Suprapubic skin (tissue), 4 donors: ENCODE measurements at regions not wholly inside any gene's neighbourhood (a gene's known extent, or its start where the extent isn't known, plus 50 kb on each side); places are given as distances from the start of the nearest gene placed in this dataset.

Source experiments
- DNase-seq, 2 donors: peaks; one replicate each; pipeline ENCODE4 v3.0.0-alpha.2; 2019; ENCODE audit warnings: low spot score in 2 of 2
- H3K27ac ChIP-seq: fragments of 200-600 bp; sonication (generic); one replicate; pipeline ENCODE4 v1.5.1; 2019
- H3K27me3 ChIP-seq: fragments of 200-600 bp; sonication (generic); one replicate; pipeline ENCODE4 v1.5.1; 2019
- H3K36me3 ChIP-seq: fragments of 200-600 bp; sonication (generic); one replicate; pipeline ENCODE4 v1.5.1; 2019
- H3K4me1 ChIP-seq: fragments of 200-600 bp; sonication (generic); one replicate; pipeline ENCODE4 v1.5.1; 2019
- H3K4me3 ChIP-seq: fragments of 200-600 bp; sonication (generic); one replicate; pipeline ENCODE4 v1.5.1; 2019; ENCODE audit warnings: mild to moderate bottlenecking
- H3K9me3 ChIP-seq: fragments of 200-600 bp; sonication (generic); one replicate; pipeline ENCODE4 v1.5.1; 2019
- CTCF ChIP-seq, 2 donors: fragments of 200-600 bp in 1 of 2; fragments of 450-650 bp in 1 of 2; sonication (generic) in 1 of 2; IDR thresholded peaks; one replicate each; pipeline ENCODE4 v1.5.1; 2016 to 2019; ENCODE audit warnings: antibody characterized with exemption in 2 of 2, mild to moderate bottlenecking in 1 of 2, moderate library complexity in 1 of 2
- EP300 ChIP-seq: sonication (generic); formaldehyde crosslinking; IDR thresholded peaks from one replicate; pipeline ENCODE4 v1.6.1; 2017; ENCODE audit warnings: antibody characterized with exemption
- POLR2A ChIP-seq, 2 donors: fragments of 450-650 bp; IDR thresholded peaks; one replicate each; pipeline ENCODE4 v1.6.1; 2017; ENCODE audit warnings: antibody characterized with exemption in 2 of 2, mild to moderate bottlenecking in 2 of 2, moderate library complexity in 2 of 2
- POLR2AphosphoS5 ChIP-seq, 3 donors: sonication (generic); formaldehyde crosslinking; IDR thresholded peaks; one replicate each; pipeline ENCODE4 v1.6.1; 2017; ENCODE audit warnings: antibody characterized with exemption in 3 of 3
- WGBS: methylation state at CpG from one replicate; pipeline ENCODE4 v1.1.5; 2018; 5-methylcytosine and 5-hydroxymethylcytosine counted together

GRCh38 chr6:153537422-153537821 lies 406.3 kb upstream of the RGS17 start:
- no peaks in the 10 kb centered on the region for H3K4me1 ChIP-seq
- TF ChIP-seq POLR2A (IDR thresholded peaks at IDR 0.05) (no peak), POLR2AphosphoS5 (IDR thresholded peaks at IDR 0.05) (no peak), CTCF (IDR thresholded peaks at IDR 0.05) (no peak), EP300 (no peak)
- whole genome bisulfite sequencing: 33% methylated on average over 1 of the region's 1 CpG

GRCh38 chr6:153526479-153526878 lies 395.4 kb upstream of the RGS17 start:
- no peaks in the 10 kb centered on the region for H3K4me1 ChIP-seq
- H3K4me3 ChIP-seq: no peak overlapping the region
- no peak for DNase-seq
- H3K36me3 ChIP-seq: no peaks in the 10 kb centered on the region
- WGBS: 86% methylated on average over 3 of the region's 3 CpGs
- H3K9me3 ChIP-seq: peaks cover 3% of the 10 kb centered on the region
- no peak overlapping the region for H3K27ac ChIP-seq
- no peak for TF ChIP-seq POLR2AphosphoS5 (IDR thresholded peaks at IDR 0.05)
- no peak for TF ChIP-seq CTCF (IDR thresholded peaks at IDR 0.05)
- no peak for TF ChIP-seq EP300
- TF ChIP-seq POLR2A (IDR thresholded peaks at IDR 0.05): no peak
- no peaks in the 10 kb centered on the region for H3K27me3 ChIP-seq

More at GRCh38 chr6:153537422-153537821, 406.3 kb upstream of the RGS17 start:
- Histone ChIP-seq H3K9me3 (no peaks in the 10 kb centered on the region), H3K27ac (no peak overlapping the region), H3K36me3 (no peaks in the 10 kb centered on the region), H3K27me3 (no peaks in the 10 kb centered on the region), H3K4me3 (no peak overlapping the region)
- no peak for DNase-seq

GRCh38 chr6:153525998-153526397 lies 394.9 kb upstream of the RGS17 start:
- WGBS: 65% methylated on average over 1 of the region's 1 CpG
- TF ChIP-seq CTCF (IDR thresholded peaks at IDR 0.05): no peak
- TF ChIP-seq EP300: no peak
- TF ChIP-seq POLR2AphosphoS5 (IDR thresholded peaks at IDR 0.05): no peak
- no peak for TF ChIP-seq POLR2A (IDR thresholded peaks at IDR 0.05)
- Histone ChIP-seq H3K9me3 (peaks cover 3% of the 10 kb centered on the region), H3K27ac (no peak overlapping the region), H3K36me3 (no peaks in the 10 kb centered on the region), H3K4me3 (no peak overlapping the region), H3K4me1 (no peaks in the 10 kb centered on the region), H3K27me3 (no peaks in the 10 kb centered on the region)
- no peak for DNase-seq

- H3K4me3 ChIP-seq: no peak overlapping the region
- TF ChIP-seq EP300: no peak
- TF ChIP-seq POLR2AphosphoS5 (IDR thresholded peaks at IDR 0.05): no peak
- no peak for TF ChIP-seq POLR2A (IDR thresholded peaks at IDR 0.05)
- H3K4me1 ChIP-seq: no peaks in the 10 kb centered on the region
- H3K27ac ChIP-seq: no peak overlapping the region
- DNase-seq: no peak
- no peaks in the 10 kb centered on the region for H3K27me3 ChIP-seq
- H3K36me3 ChIP-seq: no peaks in the 10 kb centered on the region
- peaks cover 4% of the 10 kb centered on the region for H3K9me3 ChIP-seq
These were observed 392.3 kb upstream of the RGS17 start for GRCh38 chr6:153523390-153523789.

DNA sequence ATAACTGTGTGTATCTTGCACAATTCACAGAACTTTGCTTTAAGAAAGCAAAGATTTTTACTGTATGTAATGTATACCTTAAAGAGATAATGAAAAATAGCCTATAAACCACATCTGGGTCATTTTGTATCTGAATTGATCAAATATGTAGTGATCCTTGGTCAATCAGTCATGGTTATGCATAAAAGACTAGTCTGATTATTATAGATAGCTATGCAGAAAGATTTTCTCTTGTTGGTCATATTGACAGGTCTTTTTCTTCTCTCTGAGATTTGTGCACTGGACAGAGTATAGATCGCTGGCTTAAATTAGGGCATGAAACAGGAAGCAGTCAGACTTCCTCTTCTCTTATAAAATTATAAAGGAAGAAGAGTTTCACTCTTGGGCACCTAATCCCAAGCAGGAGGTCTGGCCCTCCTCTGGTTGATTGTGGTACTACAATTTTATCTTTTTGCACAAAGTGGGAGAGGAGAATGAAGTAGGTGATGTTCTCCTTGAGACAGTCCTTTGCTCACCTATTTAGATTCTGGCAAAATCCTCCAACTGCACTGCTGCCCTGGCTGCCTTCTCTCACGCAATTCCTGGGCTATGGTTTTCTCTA lies 380.9 kb upstream of the RGS17 start:
- Histone ChIP-seq H3K4me3 (no peak overlapping the region), H3K36me3 (no peaks in the 10 kb centered on the region), H3K27me3 (no peaks in the 10 kb centered on the region), H3K9me3 (no peaks in the 10 kb centered on the region), H3K27ac (no peak overlapping the region), H3K4me1 (no peaks in the 10 kb centered on the region)
- no peak for DNase-seq
- TF ChIP-seq POLR2AphosphoS5 (IDR thresholded peaks at IDR 0.05): no peak
- peak; percentile 6 to 53 for TF ChIP-seq CTCF (IDR thresholded peaks at IDR 0.05)
- TF ChIP-seq EP300: no peak
- TF ChIP-seq POLR2A (IDR thresholded peaks at IDR 0.05): no peak
- 27% methylated on average over 2 of the region's 2 CpGs for WGBS

- TF ChIP-seq POLR2AphosphoS5 (IDR thresholded peaks at IDR 0.05): no peak
- TF ChIP-seq CTCF (IDR thresholded peaks at IDR 0.05): no peak
- TF ChIP-seq POLR2A (IDR thresholded peaks at IDR 0.05): no peak
- TF ChIP-seq EP300: no peak
- 88% methylated on average over 4 of the region's 4 CpGs for WGBS
- H3K4me1 ChIP-seq: no peaks in the 10 kb centered on the region
These were observed 372.7 kb upstream of the RGS17 start for GRCh38 chr6:153503810-153504209.

More at GRCh38 chr6:153503810-153504209, 372.7 kb upstream of the RGS17 start:
- H3K36me3 ChIP-seq: no peaks in the 10 kb centered on the region
- no peaks in the 10 kb centered on the region for H3K27me3 ChIP-seq
- no peak overlapping the region for H3K4me3 ChIP-seq
- H3K27ac ChIP-seq: no peak overlapping the region
- no peaks in the 10 kb centered on the region for H3K9me3 ChIP-seq
- no peak for DNase-seq
